CD4-positive, alpha-beta T cell (primary cell): ENCODE measurements at regions not wholly inside any gene's neighbourhood (a gene's known extent, or its start where the extent isn't known, plus 50 kb on each side); places are given as distances from the start of the nearest gene placed in this dataset.
A peak's percentile ranks its signal among the peaks of the same experiment; 100 is the strongest.

Experiments
- ATAC-seq: fragments of 200-7000 bp; cut with Tn5 transposase; one replicate; pipeline ENCODE4 v1.10.0; 2022; ENCODE audit warnings: mild to moderate bottlenecking; ENCODE audit not compliant: poor library complexity
- CTCF ChIA-PET: fragments of 350-600 bp; sonication (Branson Sonifier 250); formaldehyde crosslinking; loops from one replicate; lab custom pipeline; 2021; ENCODE audit warnings: antibody characterized with exemption, inconsistent platforms; lab: Charles Lee
- POLR2A ChIA-PET: fragments of 350-600 bp; sonication (Branson Sonifier 250); formaldehyde crosslinking; loops from one replicate; lab custom pipeline; 2021; ENCODE audit warnings: antibody characterized with exemption, inconsistent platforms; lab: Charles Lee
- DNase-seq, 14 experiments: peaks; one replicate each; pipeline ENCODE4 v3.0.0-alpha.2; 2013 to 2020; ENCODE audit warnings: mixed read lengths in 2 of 14
- H3K27ac ChIP-seq, 2 donors: one replicate each; pipeline versions ENCODE4 v1.5.1 to v1.7.0; 2013; ENCODE audit warnings: low read length in 2 of 2, low read depth in 1 of 2, mild to moderate bottlenecking in 1 of 2
- H3K27me3 ChIP-seq, 2 experiments: 1 replicate in 1 of 2; 2 replicates in 1 of 2; pipeline versions ENCODE4 v1.6.1 to v1.7.0; 2013; ENCODE audit warnings: low read length in 2 of 2, control low read depth in 1 of 2, mild to moderate bottlenecking in 1 of 2, moderate library complexity in 1 of 2; ENCODE audit not compliant: insufficient read depth in 2 of 2, control insufficient read depth in 1 of 2
- H3K36me3 ChIP-seq: one replicate; pipeline ENCODE4 v1.6.1; 2013; ENCODE audit warnings: low read length, control low read depth; ENCODE audit not compliant: insufficient read depth
- H3K4me1 ChIP-seq: one replicate; pipeline ENCODE4 v1.6.1; 2013; ENCODE audit warnings: low read length, control low read depth; ENCODE audit not compliant: insufficient read depth
- H3K4me3 ChIP-seq: one replicate; pipeline ENCODE4 v1.5.1; 2013; ENCODE audit warnings: mild to moderate bottlenecking, low read length, moderate library complexity
- H3K9me3 ChIP-seq, 2 experiments: 1 replicate in 1 of 2; 2 replicates in 1 of 2; pipeline versions ENCODE4 v1.6.1 to v1.7.0; 2013; ENCODE audit warnings: low read length in 2 of 2, mild to moderate bottlenecking in 2 of 2, control low read depth in 1 of 2, moderate library complexity in 1 of 2; ENCODE audit not compliant: control insufficient read depth in 1 of 2, insufficient read depth in 1 of 2
- H3K27ac Mint-ChIP-seq: one replicate; pipeline ENCODE4 v1.8.0; 2020; ENCODE audit warnings: mixed read lengths
- H3K27me3 Mint-ChIP-seq: one replicate; pipeline ENCODE4 v1.8.0; 2021; ENCODE audit warnings: mixed read lengths
- H3K36me3 Mint-ChIP-seq: one replicate; pipeline ENCODE4 v1.8.0; 2021; ENCODE audit warnings: low read depth, mixed read lengths
- H3K4me1 Mint-ChIP-seq: one replicate; pipeline ENCODE4 v1.8.0; 2021; ENCODE audit warnings: low read depth, mixed read lengths
- H3K4me3 Mint-ChIP-seq: one replicate; pipeline ENCODE4 v1.8.0; 2020; ENCODE audit warnings: mild to moderate bottlenecking, mixed read lengths
- H3K9me3 Mint-ChIP-seq: one replicate; pipeline ENCODE4 v1.8.0; 2020; ENCODE audit warnings: mixed read lengths
- intact Hi-C, 2 experiments: fragments of 100-400 bp; cut with DNase I in 1 of 2; cut with micrococcal nuclease in 1 of 2; formaldehyde crosslinking; loops; one replicate each; pipeline versions ENCODE4 v1.15.1 to v1.9.0; 2023 to 2025; cut with DNase I, micrococcal nuclease
- TF ChIP-seq, protein P1 (sequence below): fragments of 200-600 bp; IDR thresholded peaks from one replicate; pipeline ENCODE4 v1.8.0; 2022; ENCODE audit warnings: antibody characterized with exemption, mild to moderate bottlenecking

DNA sequence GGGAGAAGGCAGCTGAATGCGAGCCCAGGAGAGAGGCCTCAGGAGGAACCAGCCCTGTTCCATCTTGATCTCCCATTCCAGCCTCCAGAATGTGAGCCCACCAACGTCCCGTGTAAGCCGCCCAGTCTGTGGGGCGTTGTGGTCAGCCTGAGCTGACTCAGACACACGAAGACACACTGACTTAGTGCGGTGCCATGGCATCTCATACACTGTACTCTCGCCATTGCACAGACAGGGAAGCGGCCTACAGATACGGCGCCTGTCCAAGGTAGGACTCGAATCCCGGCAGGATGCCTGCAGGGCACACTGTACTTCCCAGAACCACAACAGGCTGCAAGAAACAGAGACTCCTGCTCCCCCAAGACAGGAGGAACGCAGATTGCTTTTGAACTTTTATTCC lies 179.6 kb downstream of the CTTN start:
- TF ChIP-seq, protein P1, sequence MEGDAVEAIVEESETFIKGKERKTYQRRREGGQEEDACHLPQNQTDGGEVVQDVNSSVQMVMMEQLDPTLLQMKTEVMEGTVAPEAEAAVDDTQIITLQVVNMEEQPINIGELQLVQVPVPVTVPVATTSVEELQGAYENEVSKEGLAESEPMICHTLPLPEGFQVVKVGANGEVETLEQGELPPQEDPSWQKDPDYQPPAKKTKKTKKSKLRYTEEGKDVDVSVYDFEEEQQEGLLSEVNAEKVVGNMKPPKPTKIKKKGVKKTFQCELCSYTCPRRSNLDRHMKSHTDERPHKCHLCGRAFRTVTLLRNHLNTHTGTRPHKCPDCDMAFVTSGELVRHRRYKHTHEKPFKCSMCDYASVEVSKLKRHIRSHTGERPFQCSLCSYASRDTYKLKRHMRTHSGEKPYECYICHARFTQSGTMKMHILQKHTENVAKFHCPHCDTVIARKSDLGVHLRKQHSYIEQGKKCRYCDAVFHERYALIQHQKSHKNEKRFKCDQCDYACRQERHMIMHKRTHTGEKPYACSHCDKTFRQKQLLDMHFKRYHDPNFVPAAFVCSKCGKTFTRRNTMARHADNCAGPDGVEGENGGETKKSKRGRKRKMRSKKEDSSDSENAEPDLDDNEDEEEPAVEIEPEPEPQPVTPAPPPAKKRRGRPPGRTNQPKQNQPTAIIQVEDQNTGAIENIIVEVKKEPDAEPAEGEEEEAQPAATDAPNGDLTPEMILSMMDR: no peak
- intact Hi-C loops: no loop called here
- Histone ChIP-seq H3K27me3 (no peaks in the 10 kb centered on the region), H3K9me3 (peaks cover 0 to 8% of the 10 kb centered on the region in 2 experiments), H3K4me1 (no peaks in the 10 kb centered on the region), H3K4me3 (no peak overlapping the region), H3K27ac (no peak overlapping the region), H3K36me3 (no peaks in the 10 kb centered on the region)
- no peak for ATAC-seq
- ChIA-PET CTCF (no interaction called here), POLR2A (no interaction called here)
- Mint-ChIP-seq H3K9me3 (no peaks in the 10 kb centered on the region), H3K27ac (no peak overlapping the region), H3K36me3 (no peaks in the 10 kb centered on the region), H3K4me3 (no peak overlapping the region), H3K27me3 (peaks cover 5% of the 10 kb centered on the region), H3K4me1 (no peaks in the 10 kb centered on the region)
- DNase-seq: peak in 1 of 14 experiments; percentile 30

GRCh38 chr11:70578371-70578770 lies 180.0 kb downstream of the CTTN start:
- TF ChIP-seq, protein P1: no peak
- H3K4me3 Mint-ChIP-seq: no peak overlapping the region
- Histone ChIP-seq H3K4me3 (no peak overlapping the region), H3K9me3 (peaks cover 0 to 8% of the 10 kb centered on the region in 2 experiments), H3K36me3 (no peaks in the 10 kb centered on the region), H3K4me1 (no peaks in the 10 kb centered on the region), H3K27me3 (no peaks in the 10 kb centered on the region), H3K27ac (no peak overlapping the region)
- no peak for ATAC-seq
- CTCF ChIA-PET: no interaction called here
- H3K27me3 Mint-ChIP-seq: peaks cover 5% of the 10 kb centered on the region
- H3K27ac Mint-ChIP-seq: no peak overlapping the region
- peak in 1 of 14 experiments; percentile 19 for DNase-seq
- POLR2A ChIA-PET: no interaction called here
- no peaks in the 10 kb centered on the region for H3K4me1 Mint-ChIP-seq
- no peaks in the 10 kb centered on the region for H3K9me3 Mint-ChIP-seq
- intact Hi-C loops: no loop called here
- H3K36me3 Mint-ChIP-seq: no peaks in the 10 kb centered on the region

DNA sequence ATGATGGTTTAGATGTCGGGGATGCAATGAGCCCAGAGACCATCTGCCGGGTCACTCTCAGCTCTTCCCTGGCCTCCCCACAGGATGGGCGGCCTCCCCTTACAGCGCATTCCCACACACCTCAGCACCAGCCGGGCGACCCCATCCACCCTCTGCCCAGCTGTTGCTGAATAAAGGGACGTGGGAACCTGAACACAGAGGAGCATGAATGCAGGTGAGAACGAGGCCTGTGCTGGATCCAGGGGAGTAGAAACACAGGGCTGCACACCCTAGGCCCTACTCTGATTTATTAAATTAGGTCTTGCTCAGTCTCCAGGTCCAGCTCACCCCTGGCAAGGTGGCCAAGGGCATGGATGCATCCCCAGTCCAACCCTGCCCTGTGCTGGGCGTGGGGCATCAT lies 180.5 kb downstream of the CTTN start:
- H3K36me3 Mint-ChIP-seq: no peaks in the 10 kb centered on the region
- Histone ChIP-seq H3K36me3 (no peaks in the 10 kb centered on the region), H3K4me3 (no peak overlapping the region), H3K27me3 (no peaks in the 10 kb centered on the region), H3K9me3 (peaks cover 0 to 10% of the 10 kb centered on the region in 2 experiments), H3K27ac (no peak overlapping the region), H3K4me1 (no peaks in the 10 kb centered on the region)
- peak in 1 of 14 experiments; percentile 17 for DNase-seq
- CTCF ChIA-PET: no interaction called here
- intact Hi-C loops: no loop called here
- no peak overlapping the region for H3K4me3 Mint-ChIP-seq
- TF ChIP-seq, protein P1: no peak
- H3K4me1 Mint-ChIP-seq: no peaks in the 10 kb centered on the region
- peaks cover 5% of the 10 kb centered on the region for H3K27me3 Mint-ChIP-seq
- POLR2A ChIA-PET: no interaction called here
- no peaks in the 10 kb centered on the region for H3K9me3 Mint-ChIP-seq
- no peak overlapping the region for H3K27ac Mint-ChIP-seq
- no peak for ATAC-seq
